GM23338 (cell line): ENCODE measurements at regions not wholly inside any gene's neighbourhood (a gene's known extent, or its start where the extent isn't known, plus 50 kb on each side); places are given as distances from the start of the nearest gene placed in this dataset.

Source experiments
- ATAC-seq: fragments of 200-7000 bp; cut with Tn5 transposase; 3 replicates; pipeline ENCODE4 v1.9.1; 2020
- DNase-seq: peaks from one replicate; pipeline ENCODE4 v3.0.0-alpha.2; 2015; ENCODE audit warnings: low spot score
- H2AFZ ChIP-seq: fragments of 200-600 bp; sonication (generic); 2 replicates; pipeline ENCODE4 v1.8.0; 2016; ENCODE audit warnings: antibody characterized with exemption, mild to moderate bottlenecking, moderate library complexity
- H3F3A ChIP-seq: fragments of 200-600 bp; sonication (generic); replicated peaks from 2 replicates; pipeline ENCODE4 v1.8.0; 2017; ENCODE audit warnings: antibody characterized with exemption, mixed run types, low read depth
- H3K27ac ChIP-seq: fragments of 200-600 bp; sonication (generic); 2 replicates; pipeline ENCODE4 v1.6.1; 2016; ENCODE audit warnings: low read depth
- H3K27me3 ChIP-seq: fragments of 200-600 bp; sonication (generic); 2 replicates; pipeline ENCODE4 v1.8.0; 2016; ENCODE audit warnings: mild to moderate bottlenecking, mixed run types, moderate library complexity; ENCODE audit not compliant: insufficient read depth
- H3K36me3 ChIP-seq: fragments of 200-600 bp; sonication (generic); 2 replicates; pipeline ENCODE4 v1.8.0; 2016; ENCODE audit warnings: mild to moderate bottlenecking; ENCODE audit not compliant: insufficient read depth
- H3K4me1 ChIP-seq: fragments of 200-600 bp; sonication (generic); 2 replicates; pipeline ENCODE4 v1.8.0; 2016; ENCODE audit warnings: mild to moderate bottlenecking, moderate library complexity; ENCODE audit not compliant: insufficient read depth
- H3K4me2 ChIP-seq: fragments of 200-600 bp; sonication (generic); 2 replicates; pipeline ENCODE4 v1.7.1; 2017; ENCODE audit warnings: mixed run types
- H3K4me3 ChIP-seq: fragments of 200-600 bp; sonication (generic); 2 replicates; pipeline ENCODE4 v1.6.1; 2016; ENCODE audit warnings: mixed run types
- H3K79me2 ChIP-seq: fragments of 200-600 bp; sonication (generic); replicated peaks from 2 replicates; pipeline ENCODE4 v1.8.0; 2017; ENCODE audit warnings: mild to moderate bottlenecking; ENCODE audit not compliant: insufficient read depth
- H3K9me2 ChIP-seq: fragments of 200-600 bp; sonication (generic); 2 replicates; pipeline ENCODE4 v1.8.0; 2017; ENCODE audit not compliant: insufficient read depth
- H4K20me1 ChIP-seq: fragments of 200-600 bp; sonication (generic); replicated peaks from 2 replicates; pipeline ENCODE4 v1.8.0; 2017; ENCODE audit warnings: mild to moderate bottlenecking; ENCODE audit not compliant: insufficient read depth
- H3K27ac Mint-ChIP-seq: 2 replicates; pipeline ENCODE4 v1.8.0; 2020; ENCODE audit warnings: inconsistent platforms, mild to moderate bottlenecking, moderate library complexity, mixed read lengths
- H3K27me3 Mint-ChIP-seq: 3 replicates; pipeline ENCODE4 v1.8.0; 2022; ENCODE audit warnings: low read depth, mild to moderate bottlenecking, moderate library complexity, mixed read lengths, inconsistent platforms; ENCODE audit not compliant: insufficient read depth, poor library complexity
- H3K36me3 Mint-ChIP-seq: 3 replicates; pipeline ENCODE4 v1.8.0; 2021; ENCODE audit warnings: low read depth, mild to moderate bottlenecking, inconsistent platforms, moderate library complexity, mixed read lengths
- H3K4me1 Mint-ChIP-seq: 3 replicates; pipeline ENCODE4 v1.8.0; 2020; ENCODE audit warnings: mild to moderate bottlenecking, inconsistent platforms, mixed read lengths
- H3K4me3 Mint-ChIP-seq: 3 replicates; pipeline ENCODE4 v1.8.0; 2021; ENCODE audit warnings: moderate library complexity, mild to moderate bottlenecking, inconsistent platforms, mixed read lengths
- H3K9me3 Mint-ChIP-seq: 3 replicates; pipeline ENCODE4 v1.8.0; 2020; ENCODE audit warnings: moderate library complexity, mild to moderate bottlenecking, inconsistent platforms, mixed read lengths
- CREB1 ChIP-seq: fragments of 250-450 bp; sonication (Bioruptor Pico); IDR thresholded peaks from 2 replicates; pipeline ENCODE4 v1.5.0; 2020; ENCODE audit warnings: low read depth, mild to moderate bottlenecking, moderate library complexity
- EZH2phosphoT487 ChIP-seq: fragments of 200-600 bp; sonication (generic); IDR thresholded peaks from one replicate; pipeline ENCODE4 v1.8.1; 2018; ENCODE audit warnings: antibody characterized with exemption; ENCODE audit not compliant: unreplicated experiment
- JUNB ChIP-seq: IDR thresholded peaks from one replicate; pipeline ENCODE4 v1.6.1; 2016; ENCODE audit warnings: antibody characterized with exemption; ENCODE audit not compliant: unreplicated experiment
- NANOG ChIP-seq: IDR thresholded peaks from 2 replicates; pipeline ENCODE4 v1.6.1; 2016; ENCODE audit warnings: antibody characterized with exemption, borderline replicate concordance
- POLR2AphosphoS5 ChIP-seq: IDR thresholded peaks from 2 replicates; pipeline ENCODE4 v1.6.1; 2016; ENCODE audit warnings: antibody characterized with exemption, low read depth
- STAT1 ChIP-seq: IDR thresholded peaks from one replicate; pipeline ENCODE4 v1.6.1; 2016; ENCODE audit warnings: antibody characterized with exemption; ENCODE audit not compliant: unreplicated experiment
- ZNF114 ChIP-seq: fragments of 250-450 bp; sonication (Bioruptor Pico); IDR thresholded peaks from 2 replicates; pipeline ENCODE4 v1.5.0; 2020; ENCODE audit warnings: mild to moderate bottlenecking, moderate library complexity
- ZNF331 ChIP-seq: fragments of 250-450 bp; sonication (Bioruptor Pico); IDR thresholded peaks from 2 replicates; pipeline ENCODE4 v1.5.0; 2020; ENCODE audit warnings: low read depth, mild to moderate bottlenecking, moderate library complexity
- TF ChIP-seq, protein P1 (sequence below): IDR thresholded peaks from one replicate; pipeline ENCODE4 v1.6.1; 2018; ENCODE audit warnings: antibody characterized with exemption; ENCODE audit not compliant: unreplicated experiment

DNA sequence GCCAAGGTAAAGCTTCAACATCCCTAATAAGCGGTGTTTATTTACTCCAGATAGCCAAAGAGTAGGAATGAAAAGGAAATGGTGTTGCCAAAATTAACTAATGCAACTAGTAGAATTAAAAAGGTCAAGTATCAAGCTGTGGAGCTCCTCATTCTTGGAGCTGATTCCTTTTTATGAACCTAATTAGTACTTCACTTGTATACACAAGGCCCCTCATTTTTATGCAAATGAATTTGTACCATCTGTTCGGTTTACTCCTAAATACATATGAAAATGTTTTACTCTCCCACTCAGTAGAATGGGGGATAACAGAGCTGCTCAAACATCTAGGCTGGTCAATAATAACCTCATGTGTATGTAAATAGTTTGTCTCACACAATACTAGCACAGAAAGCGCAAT, 426.4 kb upstream of the LUZP2 start:
- H3K4me3 Mint-ChIP-seq, result no peak overlapping the region
- H3K4me2 ChIP-seq, result no peak overlapping the region
- no peak overlapping the region for H3K27ac ChIP-seq
- H3K9me3 Mint-ChIP-seq, result peaks cover 2% of the 10 kb centered on the region; the same call in 2 of the 3 replicates
- H3K27me3 Mint-ChIP-seq, result peaks cover 2% of the 10 kb centered on the region
- no peaks in the 10 kb centered on the region for H3K79me2 ChIP-seq
- no peak overlapping the region for H3K4me3 ChIP-seq
- no peak overlapping the region for H2AFZ ChIP-seq
- no peaks in the 10 kb centered on the region for H3K36me3 Mint-ChIP-seq
- H3K36me3 ChIP-seq, result no peaks in the 10 kb centered on the region
- H4K20me1 ChIP-seq, result no peaks in the 10 kb centered on the region
- DNase-seq, result no peak
- H3K4me1 ChIP-seq, result no peaks in the 10 kb centered on the region
- no peaks in the 10 kb centered on the region for H3F3A ChIP-seq
- no peak for ATAC-seq
- no peaks in the 10 kb centered on the region for H3K27me3 ChIP-seq
- no peaks in the 10 kb centered on the region for H3K9me2 ChIP-seq
- TF ChIP-seq ZNF331 (no peak), STAT1 (no peak), NANOG (no peak)
- TF ChIP-seq, protein P1, sequence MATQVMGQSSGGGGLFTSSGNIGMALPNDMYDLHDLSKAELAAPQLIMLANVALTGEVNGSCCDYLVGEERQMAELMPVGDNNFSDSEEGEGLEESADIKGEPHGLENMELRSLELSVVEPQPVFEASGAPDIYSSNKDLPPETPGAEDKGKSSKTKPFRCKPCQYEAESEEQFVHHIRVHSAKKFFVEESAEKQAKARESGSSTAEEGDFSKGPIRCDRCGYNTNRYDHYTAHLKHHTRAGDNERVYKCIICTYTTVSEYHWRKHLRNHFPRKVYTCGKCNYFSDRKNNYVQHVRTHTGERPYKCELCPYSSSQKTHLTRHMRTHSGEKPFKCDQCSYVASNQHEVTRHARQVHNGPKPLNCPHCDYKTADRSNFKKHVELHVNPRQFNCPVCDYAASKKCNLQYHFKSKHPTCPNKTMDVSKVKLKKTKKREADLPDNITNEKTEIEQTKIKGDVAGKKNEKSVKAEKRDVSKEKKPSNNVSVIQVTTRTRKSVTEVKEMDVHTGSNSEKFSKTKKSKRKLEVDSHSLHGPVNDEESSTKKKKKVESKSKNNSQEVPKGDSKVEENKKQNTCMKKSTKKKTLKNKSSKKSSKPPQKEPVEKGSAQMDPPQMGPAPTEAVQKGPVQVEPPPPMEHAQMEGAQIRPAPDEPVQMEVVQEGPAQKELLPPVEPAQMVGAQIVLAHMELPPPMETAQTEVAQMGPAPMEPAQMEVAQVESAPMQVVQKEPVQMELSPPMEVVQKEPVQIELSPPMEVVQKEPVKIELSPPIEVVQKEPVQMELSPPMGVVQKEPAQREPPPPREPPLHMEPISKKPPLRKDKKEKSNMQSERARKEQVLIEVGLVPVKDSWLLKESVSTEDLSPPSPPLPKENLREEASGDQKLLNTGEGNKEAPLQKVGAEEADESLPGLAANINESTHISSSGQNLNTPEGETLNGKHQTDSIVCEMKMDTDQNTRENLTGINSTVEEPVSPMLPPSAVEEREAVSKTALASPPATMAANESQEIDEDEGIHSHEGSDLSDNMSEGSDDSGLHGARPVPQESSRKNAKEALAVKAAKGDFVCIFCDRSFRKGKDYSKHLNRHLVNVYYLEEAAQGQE, result no peak
- H3K4me1 Mint-ChIP-seq, result peaks cover 6% of the 10 kb centered on the region; the same call in 2 of the 3 replicates
- no peak overlapping the region for H3K27ac Mint-ChIP-seq

DNA sequence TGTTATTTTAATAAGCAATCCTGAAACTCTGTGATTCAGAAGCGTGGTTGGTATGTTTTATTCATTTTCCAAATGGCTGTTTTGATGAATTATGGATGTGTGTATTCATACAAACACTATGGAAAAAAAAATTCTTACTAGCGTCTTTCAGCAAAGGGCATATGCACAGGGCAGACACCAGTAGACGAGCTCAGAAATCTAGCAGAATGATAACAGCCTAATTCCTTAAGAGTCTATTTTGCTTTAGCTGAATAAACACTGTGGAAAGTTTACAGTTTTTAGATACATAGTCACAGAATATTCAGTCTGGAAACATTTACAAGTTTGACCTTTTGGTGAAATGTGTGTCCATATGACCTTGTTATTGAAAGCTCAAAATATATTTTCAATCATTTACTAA, 418.8 kb upstream of the LUZP2 start:
- Mint-ChIP-seq H3K9me3 (no peaks in the 10 kb centered on the region; the same call in 2 of the 3 replicates), H3K36me3 (no peaks in the 10 kb centered on the region), H3K4me1 (no peaks in the 10 kb centered on the region), H3K27me3 (peaks cover 2% of the 10 kb centered on the region), H3K4me3 (no peak overlapping the region), H3K27ac (no peak overlapping the region)
- Histone ChIP-seq H3K4me3 (no peak overlapping the region), H4K20me1 (no peaks in the 10 kb centered on the region), H3K36me3 (no peaks in the 10 kb centered on the region), H3F3A (no peaks in the 10 kb centered on the region), H3K4me2 (no peak overlapping the region), H3K27ac (no peak overlapping the region), H3K9me2 (no peaks in the 10 kb centered on the region), H2AFZ (no peak overlapping the region), H3K79me2 (no peaks in the 10 kb centered on the region), H3K27me3 (no peaks in the 10 kb centered on the region), H3K4me1 (no peaks in the 10 kb centered on the region)
- ATAC-seq (no peak), DNase-seq (no peak)
- no peak for TF ChIP-seq POLR2AphosphoS5
- TF ChIP-seq, protein P1, result no peak
- TF ChIP-seq JUNB, result no peak
- no peak for TF ChIP-seq ZNF331
- TF ChIP-seq NANOG, result no peak
- no peak for TF ChIP-seq ZNF114 (CRISPR knock-in tag)
- no peak for TF ChIP-seq EZH2phosphoT487
- TF ChIP-seq CREB1, result no peak
